ENCODE measurements at regions not wholly inside any gene's neighbourhood (a gene's known extent, or its start where the extent isn't known, plus 50 kb on each side); places are given as distances from the start of the nearest gene placed in this dataset.
"Not testable (repeated sequence)": the region's sequence is repeated elsewhere in the genome, so short reads cannot be mapped to it uniquely, and the experiment has no call there.

GRCh38 chr4:134490863-134491262 lies 289.3 kb upstream of the PABPC4L start:
- no peaks in the 10 kb centered on the region for H3K36me3 ChIP-seq (ENCODE audit: insufficient read depth)
- no peak overlapping the region for H3K4me3 ChIP-seq (IDR thresholded peaks at IDR 0.05; ENCODE audit: insufficient read depth, low read depth, low read length)
- no peaks in the 10 kb centered on the region for H4K20me1 ChIP-seq (ENCODE audit: insufficient read depth)
- H3K27me3 ChIP-seq (ENCODE audit: insufficient read depth, low read depth) = no peaks in the 10 kb centered on the region
- H3K9ac ChIP-seq = no peak overlapping the region
- no peak overlapping the region for H2AFZ ChIP-seq (ENCODE audit: low read depth)
- H3K4me2 ChIP-seq = no peak overlapping the region
- no peak for TF ChIP-seq CTCF (conservative IDR thresholded peaks at IDR 0.05; ENCODE audit: low read depth, low read length)
- H3K27ac ChIP-seq = no peak overlapping the region
- no peaks in the 10 kb centered on the region for H3K79me2 ChIP-seq (ENCODE audit: insufficient read depth, low read depth)
- no peaks in the 10 kb centered on the region for H3K4me1 ChIP-seq (ENCODE audit: low read depth, poor library complexity, severe bottlenecking)

DNA sequence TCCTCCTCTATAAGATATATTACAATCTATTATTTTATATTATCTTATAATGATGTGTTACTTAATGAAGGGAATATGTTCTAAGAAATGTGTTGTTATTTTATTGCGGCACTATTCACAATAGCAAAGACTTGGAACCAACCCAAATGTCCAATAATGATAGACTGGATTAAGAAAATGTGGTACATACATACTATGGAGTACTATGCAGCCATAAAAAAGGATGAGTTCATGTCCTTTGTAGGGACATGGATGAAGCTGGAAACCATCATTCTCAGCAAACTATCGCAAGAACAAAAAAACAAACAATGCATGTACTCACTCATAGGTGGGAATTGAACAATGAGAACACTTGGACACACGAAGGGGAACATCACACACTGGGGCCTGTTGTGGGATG lies 281.9 kb upstream of the PABPC4L start:
- H3K4me3 ChIP-seq (IDR thresholded peaks at IDR 0.05; ENCODE audit: insufficient read depth, low read depth, low read length); H3K27ac ChIP-seq; H3K27me3 ChIP-seq (ENCODE audit: insufficient read depth, low read depth); H2AFZ ChIP-seq (ENCODE audit: low read depth); H4K20me1 ChIP-seq (ENCODE audit: insufficient read depth); H3K9ac ChIP-seq; H3K79me2 ChIP-seq (ENCODE audit: insufficient read depth, low read depth); H3K36me3 ChIP-seq (ENCODE audit: insufficient read depth); H3K4me2 ChIP-seq; H3K4me1 ChIP-seq (ENCODE audit: low read depth, poor library complexity, severe bottlenecking): not testable (repeated sequence)

- Histone ChIP-seq H3K4me1 (ENCODE audit: low read depth, poor library complexity, severe bottlenecking) (no peaks in the 10 kb centered on the region), H3K4me2 (no peak overlapping the region), H3K27ac (no peak overlapping the region), H3K9ac (no peak overlapping the region), H4K20me1 (ENCODE audit: insufficient read depth) (no peaks in the 10 kb centered on the region), H3K36me3 (ENCODE audit: insufficient read depth) (no peaks in the 10 kb centered on the region), H3K79me2 (ENCODE audit: insufficient read depth, low read depth) (no peaks in the 10 kb centered on the region), H3K27me3 (ENCODE audit: insufficient read depth, low read depth) (no peaks in the 10 kb centered on the region), H3K4me3 (IDR thresholded peaks at IDR 0.05; ENCODE audit: insufficient read depth, low read depth, low read length) (no peak overlapping the region), H2AFZ (ENCODE audit: low read depth) (no peak overlapping the region)
- TF ChIP-seq CTCF (conservative IDR thresholded peaks at IDR 0.05; ENCODE audit: low read depth, low read length) = no peak
Measured at GRCh38 chr4:134471569-134471968, 270.0 kb upstream of the PABPC4L start.

GRCh38 chr4:134470544-134470943 lies 269.0 kb upstream of the PABPC4L start:
- Histone ChIP-seq H3K4me3 (IDR thresholded peaks at IDR 0.05; ENCODE audit: insufficient read depth, low read depth, low read length) (no peak overlapping the region), H4K20me1 (ENCODE audit: insufficient read depth) (no peaks in the 10 kb centered on the region), H3K4me2 (no peak overlapping the region), H3K79me2 (ENCODE audit: insufficient read depth, low read depth) (no peaks in the 10 kb centered on the region), H3K27ac (no peak overlapping the region), H2AFZ (ENCODE audit: low read depth) (no peak overlapping the region), H3K36me3 (ENCODE audit: insufficient read depth) (no peaks in the 10 kb centered on the region), H3K4me1 (ENCODE audit: low read depth, poor library complexity, severe bottlenecking) (no peaks in the 10 kb centered on the region), H3K9ac (no peak overlapping the region), H3K27me3 (ENCODE audit: insufficient read depth, low read depth) (no peaks in the 10 kb centered on the region)
- no peak for TF ChIP-seq CTCF (conservative IDR thresholded peaks at IDR 0.05; ENCODE audit: low read depth, low read length)

DNA sequence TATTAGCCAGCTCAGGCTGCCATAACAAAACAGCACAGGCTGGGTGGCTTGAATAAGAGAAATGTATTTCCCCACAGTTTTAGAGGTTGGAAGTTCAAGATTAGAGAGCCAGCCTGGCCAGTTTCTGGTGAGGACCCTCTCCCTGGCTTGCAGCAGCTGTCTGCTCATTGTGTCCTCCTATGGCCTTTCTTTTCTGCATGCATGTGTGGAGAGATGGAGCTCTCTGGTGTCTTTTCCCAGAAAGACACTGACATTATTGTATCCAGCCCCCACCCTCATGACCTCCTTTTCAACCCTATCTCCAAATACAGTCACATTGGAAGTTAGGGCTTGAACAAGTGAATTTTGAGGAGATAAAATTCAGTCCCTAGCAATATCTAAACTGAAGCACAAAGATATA lies 263.8 kb upstream of the PABPC4L start:
- Histone ChIP-seq H2AFZ (ENCODE audit: low read depth) (no peak overlapping the region), H3K36me3 (ENCODE audit: insufficient read depth) (no peaks in the 10 kb centered on the region), H3K27ac (no peak overlapping the region), H3K9ac (no peak overlapping the region), H3K27me3 (ENCODE audit: insufficient read depth, low read depth) (no peaks in the 10 kb centered on the region), H3K4me1 (ENCODE audit: low read depth, poor library complexity, severe bottlenecking) (no peaks in the 10 kb centered on the region), H3K4me3 (IDR thresholded peaks at IDR 0.05; ENCODE audit: insufficient read depth, low read depth, low read length) (no peak overlapping the region), H4K20me1 (ENCODE audit: insufficient read depth) (no peaks in the 10 kb centered on the region), H3K79me2 (ENCODE audit: insufficient read depth, low read depth) (no peaks in the 10 kb centered on the region), H3K4me2 (no peak overlapping the region)
- TF ChIP-seq CTCF (conservative IDR thresholded peaks at IDR 0.05; ENCODE audit: low read depth, low read length) = no peak
